HCT116 (cell line): ENCODE measurements at regions not wholly inside any gene's neighbourhood (a gene's known extent, or its start where the extent isn't known, plus 50 kb on each side); places are given as distances from the start of the nearest gene placed in this dataset.
A peak's percentile ranks its signal among the peaks of the same experiment; 100 is the strongest.

Source experiments
- ATAC-seq: fragments of 200-7000 bp; cut with Tn5 transposase; 2 replicates; pipeline ENCODE4 v1.9.1; 2020; ENCODE audit warnings: mild to moderate bottlenecking, moderate library complexity
- BruUV-seq: library from RNA; stranded (reverse); fragments of 400-500 nt; replicated peaks from 2 replicates; lab custom pipeline; 2021; lab: Mats Ljungman, UMichigan
- CTCF ChIA-PET: fragments of 300-600 bp; sonication (Branson Sonifier 250); formaldehyde crosslinking; loops from one replicate; lab custom pipeline; 2021; ENCODE audit warnings: antibody characterized with exemption; lab: Charles Lee
- POLR2A ChIA-PET: fragments of 300-600, 350-600 bp; sonication (Branson Sonifier 250); formaldehyde crosslinking; loops from one replicate; lab custom pipeline; 2021; ENCODE audit warnings: antibody characterized with exemption; lab: Charles Lee
- RAD21 ChIA-PET, 2 experiments: fragments of 300-600 bp; sonication (Branson Sonifier 250); formaldehyde crosslinking; loops; one replicate each; lab custom pipeline; 2023; ENCODE audit warnings: low total read pairs in 2 of 2; ENCODE audit not compliant: uncharacterized antibody in 2 of 2, unreplicated experiment in 2 of 2, low non-redundant PET in 1 of 2; lab: Charles Lee
- DNase-seq: peaks from one replicate; pipeline ENCODE4 v3.0.0-alpha.2; 2010; ENCODE audit warnings: low read depth, low spot score
- H2AFZ ChIP-seq: fragments of 200-600 bp; shearing (Covaris generic), sonication (generic); 2 replicates; pipeline ENCODE4 v1.6.1; 2017; ENCODE audit warnings: low read depth, mixed run types, mixed read lengths, antibody characterized with exemption, low read length; ENCODE audit not compliant: poor library complexity, severe bottlenecking
- H3K27ac ChIP-seq: 2 replicates; pipeline ENCODE4 v1.5.1; 2012; ENCODE audit warnings: low read depth, low read length
- H3K27me3 ChIP-seq: fragments of 200-600 bp; sonication (generic); 2 replicates; pipeline ENCODE4 v1.6.1; 2016; ENCODE audit warnings: mixed run types, low read length, mixed read lengths; ENCODE audit not compliant: insufficient read depth
- H3K36me3 ChIP-seq, 2 experiments: fragments of 200-500 bp in 1 of 2; fragments of 200-600 bp in 1 of 2; sonication (Bioruptor generic) in 1 of 2; sonication (generic) in 1 of 2; 2 replicates each; pipeline versions ENCODE4 v1.5.1 to v1.6.1; 2014 to 2016; ENCODE audit warnings: low read length in 2 of 2, inconsistent platforms in 1 of 2, mixed read lengths in 1 of 2, mixed run types in 1 of 2; ENCODE audit not compliant: insufficient read depth in 2 of 2, control insufficient read depth in 1 of 2
- H3K4me1 ChIP-seq, 2 experiments: fragments of 200-600 bp in 1 of 2; sonication (generic) in 1 of 2; 2 replicates each; pipeline versions ENCODE4 v1.5.1 to v1.6.1; 2012 to 2017; ENCODE audit warnings: low read length in 2 of 2, inconsistent platforms in 1 of 2, mild to moderate bottlenecking in 1 of 2, mixed read lengths in 1 of 2, mixed run types in 1 of 2, moderate library complexity in 1 of 2; ENCODE audit not compliant: insufficient read depth in 2 of 2, control insufficient read depth in 1 of 2
- H3K4me2 ChIP-seq: fragments of 200-600 bp; sonication (generic); 2 replicates; pipeline ENCODE4 v1.6.1; 2017; ENCODE audit warnings: mixed run types, low read length, mixed read lengths
- H3K4me3 ChIP-seq, 2 experiments: fragments of 200-600 bp in 1 of 2; sonication (generic) in 1 of 2; replicated peaks in 1 of 2; 2 replicates each; pipeline ENCODE4 v1.5.1; 2011 to 2016; ENCODE audit warnings: low read length in 2 of 2, control low read depth in 1 of 2, low read depth in 1 of 2, mild to moderate bottlenecking in 1 of 2, mixed read lengths in 1 of 2, mixed run types in 1 of 2
- H3K79me2 ChIP-seq: fragments of 200-600 bp; sonication (generic); 2 replicates; pipeline ENCODE4 v1.6.1; 2017; ENCODE audit warnings: mild to moderate bottlenecking, mixed run types, low read length, moderate library complexity, mixed read lengths; ENCODE audit not compliant: insufficient read depth
- H3K9ac ChIP-seq: fragments of 200-600 bp; sonication (generic); 2 replicates; pipeline ENCODE4 v1.6.1; 2016; ENCODE audit warnings: low read length, mixed read lengths
- H3K9me2 ChIP-seq: fragments of 200-600 bp; sonication (generic), shearing (Covaris generic); 2 replicates; pipeline ENCODE4 v1.6.1; 2017; ENCODE audit warnings: mixed run types, mild to moderate bottlenecking, moderate library complexity; ENCODE audit not compliant: insufficient read depth
- H3K9me3 ChIP-seq, 2 experiments: fragments of 200-500 bp in 1 of 2; fragments of 200-600 bp in 1 of 2; sonication (Bioruptor generic) in 1 of 2; sonication (generic) in 1 of 2; 2 replicates each; pipeline ENCODE4 v1.6.1; 2014 to 2017; ENCODE audit warnings: low read length in 2 of 2, mixed read lengths in 2 of 2, inconsistent platforms in 1 of 2, low read depth in 1 of 2, mild to moderate bottlenecking in 1 of 2, mixed run types in 1 of 2, moderate library complexity in 1 of 2; ENCODE audit not compliant: control insufficient read depth in 1 of 2, insufficient read depth in 1 of 2
- H4K20me1 ChIP-seq: fragments of 200-600 bp; sonication (generic), shearing (Covaris generic); 2 replicates; pipeline ENCODE4 v1.6.1; 2017; ENCODE audit warnings: mixed run types, mild to moderate bottlenecking, moderate library complexity; ENCODE audit not compliant: insufficient read depth
- ATF3 ChIP-seq: IDR thresholded peaks from 2 replicates; pipeline ENCODE4 v1.6.1; 2012
- EGR1 ChIP-seq: IDR thresholded peaks from 2 replicates; pipeline ENCODE4 v1.6.1; 2012; ENCODE audit warnings: low read depth
- ELF1 ChIP-seq: IDR thresholded peaks from 2 replicates; pipeline ENCODE4 v1.6.1; 2012; ENCODE audit warnings: low read depth, borderline replicate concordance
- EZH2phosphoT487 ChIP-seq: fragments of 200-600 bp; IDR thresholded peaks from 2 replicates; pipeline ENCODE4 v1.6.1; 2018; ENCODE audit warnings: antibody characterized with exemption, borderline replicate concordance
- FOSL1 ChIP-seq: IDR thresholded peaks from 2 replicates; pipeline ENCODE4 v1.6.1; 2012; ENCODE audit warnings: low read depth
- POLR2AphosphoS5 ChIP-seq: IDR thresholded peaks from 2 replicates; pipeline ENCODE4 v1.6.1; 2011; ENCODE audit warnings: mild to moderate bottlenecking, low read depth, low read length, moderate library complexity
- RAD21 ChIP-seq: IDR thresholded peaks from 2 replicates; pipeline ENCODE4 v1.6.1; 2012; ENCODE audit warnings: low read depth, mild to moderate bottlenecking
- SIN3A ChIP-seq: IDR thresholded peaks from 2 replicates; pipeline ENCODE4 v1.6.1; 2012; ENCODE audit warnings: low read depth
- intact Hi-C: fragments of 100-400 bp; cut with micrococcal nuclease; formaldehyde crosslinking; loops from 2 replicates; pipeline ENCODE4 v1.10.0; 2022
- TF ChIP-seq, protein P1 (sequence below): IDR thresholded peaks from 2 replicates; pipeline ENCODE4 v1.6.1; 2011; ENCODE audit warnings: mild to moderate bottlenecking, low read length, moderate library complexity; ENCODE audit not compliant: insufficient replicate concordance; ENCODE audit errors: extremely low read depth
- TF ChIP-seq, protein P2 (sequence below): IDR thresholded peaks from 2 replicates; pipeline ENCODE4 v1.6.1; 2012; ENCODE audit warnings: low read depth
- TF ChIP-seq, protein P3 (sequence below): IDR thresholded peaks from 2 replicates; pipeline ENCODE4 v1.6.1; 2012

- ChIA-PET RAD21 (no interaction called here), CTCF (interaction anchor here (0.7 to 5.9 kb wide), 5 partner anchors 8 to 652 kb away, joined by 3 to 52 read pairs (median 3); partner anchors contain the start of gene MGAT5B), POLR2A (no interaction called here)
- H2AFZ ChIP-seq = no peak overlapping the region
- no peaks in the 10 kb centered on the region for H3K9me2 ChIP-seq
- peaks cover 0 to 13% of the 10 kb centered on the region in 2 experiments; a peak in 2 of 4 replicates for H3K4me1 ChIP-seq
- ATAC-seq (no peak), DNase-seq (no peak)
- intact Hi-C loops = no loop called here
- TF ChIP-seq EGR1 (no peak), ATF3 (no peak), SIN3A (no peak), RAD21 (no peak)
- TF ChIP-seq, protein P1, sequence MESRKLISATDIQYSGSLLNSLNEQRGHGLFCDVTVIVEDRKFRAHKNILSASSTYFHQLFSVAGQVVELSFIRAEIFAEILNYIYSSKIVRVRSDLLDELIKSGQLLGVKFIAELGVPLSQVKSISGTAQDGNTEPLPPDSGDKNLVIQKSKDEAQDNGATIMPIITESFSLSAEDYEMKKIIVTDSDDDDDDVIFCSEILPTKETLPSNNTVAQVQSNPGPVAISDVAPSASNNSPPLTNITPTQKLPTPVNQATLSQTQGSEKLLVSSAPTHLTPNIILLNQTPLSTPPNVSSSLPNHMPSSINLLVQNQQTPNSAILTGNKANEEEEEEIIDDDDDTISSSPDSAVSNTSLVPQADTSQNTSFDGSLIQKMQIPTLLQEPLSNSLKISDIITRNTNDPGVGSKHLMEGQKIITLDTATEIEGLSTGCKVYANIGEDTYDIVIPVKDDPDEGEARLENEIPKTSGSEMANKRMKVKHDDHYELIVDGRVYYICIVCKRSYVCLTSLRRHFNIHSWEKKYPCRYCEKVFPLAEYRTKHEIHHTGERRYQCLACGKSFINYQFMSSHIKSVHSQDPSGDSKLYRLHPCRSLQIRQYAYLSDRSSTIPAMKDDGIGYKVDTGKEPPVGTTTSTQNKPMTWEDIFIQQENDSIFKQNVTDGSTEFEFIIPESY = no peak
- H4K20me1 ChIP-seq = no peaks in the 10 kb centered on the region
- H3K9me3 ChIP-seq = no peaks in the 10 kb centered on the region
- no peaks in the 10 kb centered on the region for H3K36me3 ChIP-seq
- BruUV-seq = no TSS peak
- H3K27ac ChIP-seq = no peak overlapping the region
- no peak overlapping the region for H3K9ac ChIP-seq
- H3K27me3 ChIP-seq = no peaks in the 10 kb centered on the region
- no peak overlapping the region for H3K4me2 ChIP-seq
- no peaks in the 10 kb centered on the region for H3K79me2 ChIP-seq
- no peak overlapping the region for H3K4me3 ChIP-seq
Measured at GRCh38 chr17:77064598-77064997, 76.2 kb upstream of the SEC14L1 start.

DNA sequence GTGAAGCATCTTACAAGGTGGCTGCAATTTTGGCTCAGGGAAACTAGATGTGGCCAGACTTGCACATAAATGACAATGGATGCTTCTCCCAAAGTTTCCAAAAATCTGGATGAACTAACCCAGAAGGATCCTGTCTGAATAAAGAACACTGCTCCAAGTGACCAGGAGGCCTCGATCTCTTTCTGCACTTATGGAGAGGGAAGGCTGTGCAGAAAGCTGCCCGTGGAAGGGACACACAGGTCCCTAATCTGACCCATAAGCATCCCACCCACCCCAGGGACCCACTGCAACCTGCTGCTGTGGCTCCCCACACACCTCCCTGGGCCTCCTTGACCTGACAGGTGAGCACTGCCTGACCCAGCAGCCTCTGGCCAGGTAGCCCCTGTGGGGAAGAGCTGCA, 74.6 kb upstream of the SEC14L1 start:
- no peaks in the 10 kb centered on the region for H3K9me2 ChIP-seq
- intact Hi-C loops = loop anchor here (2.0 to 5.0 kb wide), 3 partner anchors 181 to 339 kb away; partner anchors contain the start of genes JMJD6 and METTL23
- H3K4me3 ChIP-seq = no peak overlapping the region
- no peaks in the 10 kb centered on the region for H3K79me2 ChIP-seq
- DNase-seq (no peak), ATAC-seq (peak; percentile 39)
- H3K36me3 ChIP-seq = no peaks in the 10 kb centered on the region
- BruUV-seq = no TSS peak
- peak overlapping the region; percentile 0 for H2AFZ ChIP-seq
- ChIA-PET CTCF (interaction anchor here (0.7 to 5.9 kb wide), 12 partner anchors 10 to 543 kb away, joined by 3 to 52 read pairs (median 4); partner anchors contain the start of gene MGAT5B), POLR2A (interaction anchor here (1.5 kb wide), 1 partner anchor 16 kb away, joined by 3 read pairs; no protein-coding TSS in a partner anchor), RAD21 (interaction anchor here (0.6 to 2.0 kb wide), 4 partner anchors 10 to 198 kb away, joined by 3 to 10 read pairs (median 3); partner anchors contain the start of gene MGAT5B (in 2 of the 2))
- H3K9ac ChIP-seq = no peak overlapping the region
- H3K27me3 ChIP-seq = no peaks in the 10 kb centered on the region
- H3K27ac ChIP-seq = no peak overlapping the region
- H3K4me2 ChIP-seq = 0 out of 2 replicates have a peak overlapping the region, but pooled peaks have one; percentile 11
- peaks cover 0 to 13% of the 10 kb centered on the region in 2 experiments; a peak in 2 of 4 replicates for H3K4me1 ChIP-seq
- H4K20me1 ChIP-seq = no peaks in the 10 kb centered on the region
- no peaks in the 10 kb centered on the region for H3K9me3 ChIP-seq
- TF ChIP-seq FOSL1 (no peak), ELF1 (no peak), EZH2phosphoT487 (no peak), POLR2AphosphoS5 (no peak)
- TF ChIP-seq, protein P2, sequence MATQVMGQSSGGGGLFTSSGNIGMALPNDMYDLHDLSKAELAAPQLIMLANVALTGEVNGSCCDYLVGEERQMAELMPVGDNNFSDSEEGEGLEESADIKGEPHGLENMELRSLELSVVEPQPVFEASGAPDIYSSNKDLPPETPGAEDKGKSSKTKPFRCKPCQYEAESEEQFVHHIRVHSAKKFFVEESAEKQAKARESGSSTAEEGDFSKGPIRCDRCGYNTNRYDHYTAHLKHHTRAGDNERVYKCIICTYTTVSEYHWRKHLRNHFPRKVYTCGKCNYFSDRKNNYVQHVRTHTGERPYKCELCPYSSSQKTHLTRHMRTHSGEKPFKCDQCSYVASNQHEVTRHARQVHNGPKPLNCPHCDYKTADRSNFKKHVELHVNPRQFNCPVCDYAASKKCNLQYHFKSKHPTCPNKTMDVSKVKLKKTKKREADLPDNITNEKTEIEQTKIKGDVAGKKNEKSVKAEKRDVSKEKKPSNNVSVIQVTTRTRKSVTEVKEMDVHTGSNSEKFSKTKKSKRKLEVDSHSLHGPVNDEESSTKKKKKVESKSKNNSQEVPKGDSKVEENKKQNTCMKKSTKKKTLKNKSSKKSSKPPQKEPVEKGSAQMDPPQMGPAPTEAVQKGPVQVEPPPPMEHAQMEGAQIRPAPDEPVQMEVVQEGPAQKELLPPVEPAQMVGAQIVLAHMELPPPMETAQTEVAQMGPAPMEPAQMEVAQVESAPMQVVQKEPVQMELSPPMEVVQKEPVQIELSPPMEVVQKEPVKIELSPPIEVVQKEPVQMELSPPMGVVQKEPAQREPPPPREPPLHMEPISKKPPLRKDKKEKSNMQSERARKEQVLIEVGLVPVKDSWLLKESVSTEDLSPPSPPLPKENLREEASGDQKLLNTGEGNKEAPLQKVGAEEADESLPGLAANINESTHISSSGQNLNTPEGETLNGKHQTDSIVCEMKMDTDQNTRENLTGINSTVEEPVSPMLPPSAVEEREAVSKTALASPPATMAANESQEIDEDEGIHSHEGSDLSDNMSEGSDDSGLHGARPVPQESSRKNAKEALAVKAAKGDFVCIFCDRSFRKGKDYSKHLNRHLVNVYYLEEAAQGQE = no peak
- TF ChIP-seq, protein P3, sequence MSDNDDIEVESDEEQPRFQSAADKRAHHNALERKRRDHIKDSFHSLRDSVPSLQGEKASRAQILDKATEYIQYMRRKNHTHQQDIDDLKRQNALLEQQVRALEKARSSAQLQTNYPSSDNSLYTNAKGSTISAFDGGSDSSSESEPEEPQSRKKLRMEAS = no peak
